ENCODE measurements at regions not wholly inside any gene's neighbourhood (a gene's known extent, or its start where the extent isn't known, plus 50 kb on each side); places are given as distances from the start of the nearest gene placed in this dataset.
"Not testable (repeated sequence)": the region's sequence is repeated elsewhere in the genome, so short reads cannot be mapped to it uniquely, and the experiment has no call there.

GRCh38 chr12:5102261-5102789 lies 58.6 kb downstream of the KCNA5 start:
- no peaks in the 10 kb centered on the region for H3K27me3 ChIP-seq
- no peaks in the 10 kb centered on the region for H3K9me3 ChIP-seq
- DNase-seq (ENCODE audit: extremely low spot score in 2 of 2), result peak in 1 of 2 donors; percentile 42
- no peaks in the 10 kb centered on the region for H3K4me1 ChIP-seq
- no peak overlapping the region for H3K27ac ChIP-seq
- no peak overlapping the region for H3K4me3 ChIP-seq
- no peak for TF ChIP-seq POLR2AphosphoS5 (IDR thresholded peaks at IDR 0.05; ENCODE audit: insufficient read depth in 1 of 2, low read depth in 1 of 2)
- no peak for TF ChIP-seq CTCF (IDR thresholded peaks at IDR 0.05)
- no peak for TF ChIP-seq POLR2A (IDR thresholded peaks at IDR 0.05)
- intact Hi-C loops (cut with DNase I), result no loop called here
- H3K36me3 ChIP-seq, result no peaks in the 10 kb centered on the region

- no peaks in the 10 kb centered on the region for H3K36me3 ChIP-seq
- no peaks in the 10 kb centered on the region for H3K4me1 ChIP-seq
- intact Hi-C loops (cut with DNase I), result no loop called here
- TF ChIP-seq POLR2AphosphoS5 (IDR thresholded peaks at IDR 0.05; ENCODE audit: insufficient read depth in 1 of 2, low read depth in 1 of 2) (no peak), POLR2A (IDR thresholded peaks at IDR 0.05) (no peak), CTCF (IDR thresholded peaks at IDR 0.05) (no peak)
- H3K27ac ChIP-seq, result no peak overlapping the region
- H3K27me3 ChIP-seq, result no peaks in the 10 kb centered on the region
- H3K4me3 ChIP-seq, result no peak overlapping the region
- no peak for DNase-seq (ENCODE audit: extremely low spot score in 2 of 2)
- H3K9me3 ChIP-seq, result no peaks in the 10 kb centered on the region
Measured at GRCh38 chr12:5102806-5103205, 59.1 kb downstream of the KCNA5 start.

GRCh38 chr12:5110345-5110744 lies 66.7 kb downstream of the KCNA5 start:
- H3K4me3 ChIP-seq, result no peak overlapping the region
- no peaks in the 10 kb centered on the region for H3K36me3 ChIP-seq
- no peaks in the 10 kb centered on the region for H3K9me3 ChIP-seq
- intact Hi-C loops (cut with DNase I), result no loop called here
- H3K27ac ChIP-seq, result no peak overlapping the region
- no peak for DNase-seq (ENCODE audit: extremely low spot score in 2 of 2)
- H3K4me1 ChIP-seq, result no peaks in the 10 kb centered on the region
- TF ChIP-seq CTCF (IDR thresholded peaks at IDR 0.05), result no peak
- TF ChIP-seq POLR2A (IDR thresholded peaks at IDR 0.05), result no peak
- no peak for TF ChIP-seq POLR2AphosphoS5 (IDR thresholded peaks at IDR 0.05; ENCODE audit: insufficient read depth in 1 of 2, low read depth in 1 of 2)
- H3K27me3 ChIP-seq, result no peaks in the 10 kb centered on the region

GRCh38 chr12:5114436-5114835 lies 70.8 kb downstream of the KCNA5 start:
- TF ChIP-seq CTCF (IDR thresholded peaks at IDR 0.05), result no peak
- TF ChIP-seq POLR2A (IDR thresholded peaks at IDR 0.05), result no peak
- no peak for TF ChIP-seq POLR2AphosphoS5 (IDR thresholded peaks at IDR 0.05; ENCODE audit: insufficient read depth in 1 of 2, low read depth in 1 of 2)
- Histone ChIP-seq H3K27me3 (no peaks in the 10 kb centered on the region), H3K36me3 (no peaks in the 10 kb centered on the region), H3K9me3 (no peaks in the 10 kb centered on the region), H3K27ac (no peak overlapping the region), H3K4me1 (no peaks in the 10 kb centered on the region), H3K4me3 (no peak overlapping the region)
- intact Hi-C loops (cut with DNase I), result no loop called here
- no peak for DNase-seq (ENCODE audit: extremely low spot score in 2 of 2)

- H3K4me3 ChIP-seq; H3K27me3 ChIP-seq; H3K27ac ChIP-seq; H3K36me3 ChIP-seq; DNase-seq (ENCODE audit: extremely low spot score in 2 of 2); intact Hi-C loops (cut with DNase I); H3K9me3 ChIP-seq; H3K4me1 ChIP-seq: not testable (repeated sequence)
Measured at GRCh38 chr12:5121784-5122183, 78.1 kb downstream of the KCNA5 start.

- H3K27me3 ChIP-seq; H3K9me3 ChIP-seq; H3K4me3 ChIP-seq; H3K36me3 ChIP-seq; DNase-seq (ENCODE audit: extremely low spot score in 2 of 2); H3K4me1 ChIP-seq; H3K27ac ChIP-seq; intact Hi-C loops (cut with DNase I): not testable (repeated sequence)
Measured at GRCh38 chr12:5122256-5122831, 78.7 kb downstream of the KCNA5 start.
